ENCODE measurements at regions not wholly inside any gene's neighbourhood (a gene's known extent, or its start where the extent isn't known, plus 50 kb on each side); places are given as distances from the start of the nearest gene placed in this dataset.

- no peak for TF ChIP-seq CTCF (IDR thresholded peaks at IDR 0.05)
- no peak for TF ChIP-seq POLR2A (IDR thresholded peaks at IDR 0.05)
- no peak for TF ChIP-seq EP300 (IDR thresholded peaks at IDR 0.05)
These were observed 206.0 kb downstream of the SNAPC1 start for GRCh38 chr14:61968207-61968606.
